Kidney (tissue), 13 donors: ENCODE measurements at regions not wholly inside any gene's neighbourhood (a gene's known extent, or its start where the extent isn't known, plus 50 kb on each side); places are given as distances from the start of the nearest gene placed in this dataset.

Experiments
- DNase-seq, 5 donors: peaks; one replicate each; pipeline ENCODE4 v3.0.0-alpha.2; 2013 to 2020
- FAIRE-seq: peaks from 2 replicates; lab custom pipeline; 2012; peaks lifted over from hg19 to GRCh38; lab: Jason Lieb, UNC
- H3K27ac ChIP-seq, 2 donors: one replicate each; pipeline ENCODE4 v1.7.0; 2013; ENCODE audit warnings: low read depth in 2 of 2, low read length in 2 of 2, inconsistent platforms in 1 of 2
- H3K27me3 ChIP-seq: one replicate; pipeline ENCODE4 v1.7.1; 2013; ENCODE audit warnings: low read length, inconsistent platforms; ENCODE audit not compliant: control insufficient read depth, insufficient read depth
- H3K36me3 ChIP-seq, 3 donors: one replicate each; pipeline versions ENCODE4 v1.7.0 to v1.7.1; 2013; ENCODE audit warnings: low read length in 3 of 3, control low read depth in 1 of 3, inconsistent platforms in 1 of 3; ENCODE audit not compliant: insufficient read depth in 3 of 3, control insufficient read depth in 2 of 3
- H3K4me1 ChIP-seq, 3 donors: one replicate each; pipeline versions ENCODE4 v1.7.0 to v1.7.1; 2013; ENCODE audit warnings: low read length in 3 of 3, inconsistent platforms in 1 of 3, low read depth in 1 of 3; ENCODE audit not compliant: control insufficient read depth in 2 of 3, insufficient read depth in 2 of 3
- H3K4me3 ChIP-seq, 3 donors: one replicate each; pipeline versions ENCODE4 v1.7.0 to v1.8.1; 2013; ENCODE audit warnings: low read length in 3 of 3, control low read depth in 1 of 3, inconsistent platforms in 1 of 3
- H3K9ac ChIP-seq, 3 donors: one replicate each; pipeline versions ENCODE4 v1.7.0 to v1.7.1; 2013; ENCODE audit warnings: low read length in 3 of 3, control low read depth in 1 of 3, inconsistent platforms in 1 of 3
- H3K9me3 ChIP-seq, 3 donors: one replicate each; pipeline versions ENCODE4 v1.7.0 to v1.7.1; 2013; ENCODE audit warnings: low read length in 3 of 3, control low read depth in 1 of 3, inconsistent platforms in 1 of 3; ENCODE audit not compliant: control insufficient read depth in 2 of 3, insufficient read depth in 1 of 3
- CTCF ChIP-seq: IDR thresholded peaks from 3 replicates; pipeline ENCODE4 v1.5.1; 2012; ENCODE audit warnings: mild to moderate bottlenecking, moderate library complexity, borderline replicate concordance; ENCODE audit not compliant: insufficient read depth; ENCODE audit errors: extremely low read depth
- intact Hi-C: fragments of 100-400 bp; cut with DNase I; formaldehyde crosslinking; loops from one replicate; pipeline ENCODE4 v1.11.1; 2022
- donor health status: control.
- donor health status: control.
- donor health status: control.
- donor health status: control.
- donor health status: control.
- donor health status: DM: yes; HTN: yes; CAD: no.
- donor health status: Normal renal cell carcinoma (clear cell type).

GRCh38 chr4:138330531-138330930 is 88.4 kb upstream of the SLC7A11 start:
- Histone ChIP-seq H3K9me3 (no peaks in the 10 kb centered on the region), H3K36me3 (no peaks in the 10 kb centered on the region), H3K4me3 (no peak overlapping the region), H3K4me1 (no peaks in the 10 kb centered on the region), H3K27me3 (no peaks in the 10 kb centered on the region), H3K27ac (no peak overlapping the region), H3K9ac (no peak overlapping the region)
- intact Hi-C loops: no loop called here
- FAIRE-seq: no peak
- DNase-seq: no peak
- TF ChIP-seq CTCF: no peak

GRCh38 chr4:138329506-138330070 is 87.4 kb upstream of the SLC7A11 start:
- intact Hi-C loops: no loop called here
- Histone ChIP-seq H3K36me3 (no peaks in the 10 kb centered on the region), H3K4me3 (no peak overlapping the region), H3K27me3 (no peaks in the 10 kb centered on the region), H3K27ac (no peak overlapping the region), H3K9ac (no peak overlapping the region), H3K9me3 (no peaks in the 10 kb centered on the region), H3K4me1 (no peaks in the 10 kb centered on the region)
- FAIRE-seq: no peak
- TF ChIP-seq CTCF: no peak
- no peak for DNase-seq

DNA sequence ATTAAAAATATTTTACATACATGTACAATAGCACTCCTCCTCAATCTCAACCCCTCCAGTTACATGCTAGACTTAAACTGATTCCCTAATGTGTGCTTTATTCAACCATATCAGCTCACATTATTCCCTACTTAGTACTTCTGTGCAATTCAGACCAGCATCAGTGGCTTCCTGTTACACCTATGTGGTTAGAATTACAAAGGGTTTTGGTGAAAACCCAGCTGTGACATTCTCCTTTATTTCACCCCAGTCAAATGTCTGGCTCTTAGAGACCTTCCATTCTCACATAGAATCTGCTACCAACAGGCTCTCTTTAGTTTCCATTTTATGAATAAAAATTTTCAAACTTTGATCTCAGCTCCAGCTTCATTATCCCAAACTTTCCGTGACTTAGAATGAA is 85.2 kb upstream of the SLC7A11 start:
- FAIRE-seq (no peak), DNase-seq (peak in 2 of 5 donors; percentile 48 to 53)
- H3K9me3 ChIP-seq: no peaks in the 10 kb centered on the region

More for the DNA sequence above, 85.2 kb upstream of the SLC7A11 start:
- no peak overlapping the region for H3K9ac ChIP-seq
- no peak overlapping the region for H3K27ac ChIP-seq
- no peak overlapping the region for H3K4me3 ChIP-seq
- H3K36me3 ChIP-seq: no peaks in the 10 kb centered on the region
- intact Hi-C loops: no loop called here
- H3K4me1 ChIP-seq: no peaks in the 10 kb centered on the region
- no peaks in the 10 kb centered on the region for H3K27me3 ChIP-seq
- TF ChIP-seq CTCF: no peak
